PC-3 (cell line): ENCODE measurements at regions not wholly inside any gene's neighbourhood (a gene's known extent, or its start where the extent isn't known, plus 50 kb on each side); places are given as distances from the start of the nearest gene placed in this dataset.

ENCODE experiments used
- ATAC-seq: fragments of 200-7000 bp; cut with Tn5 transposase; 2 replicates; pipeline ENCODE4 v1.9.1; 2020; ENCODE audit warnings: mild to moderate bottlenecking, moderate library complexity
- BruUV-seq: library from RNA; stranded (reverse); fragments of 400-500 nt; replicated peaks from 2 replicates; lab custom pipeline; 2021; lab: Mats Ljungman, UMichigan
- CTCF ChIA-PET: fragments of 300-600 bp; sonication (Branson Sonifier 250); formaldehyde crosslinking; loops from one replicate; lab custom pipeline; 2022; ENCODE audit warnings: antibody characterized with exemption; lab: Charles Lee
- POLR2A ChIA-PET: fragments of 300-600 bp; sonication (Branson Sonifier 250); formaldehyde crosslinking; loops from one replicate; lab custom pipeline; 2022; ENCODE audit warnings: antibody characterized with exemption; ENCODE audit not compliant: unreplicated experiment; lab: Charles Lee
- DNase-seq: peaks from one replicate; pipeline ENCODE4 v3.0.0-alpha.2; 2015
- H2AFZ ChIP-seq: fragments of 300-600 bp; sonication (generic); 2 replicates; pipeline ENCODE4 v1.6.0; 2016; ENCODE audit warnings: antibody characterized with exemption, low read length
- H3F3A ChIP-seq: fragments of 300-600 bp; sonication (generic); one replicate; pipeline ENCODE4 v1.6.0; 2017; ENCODE audit warnings: antibody characterized with exemption, low read length, control low read depth, mild to moderate bottlenecking; ENCODE audit not compliant: unreplicated experiment
- H3K27ac ChIP-seq: fragments of 300-600 bp; sonication (generic); 2 replicates; pipeline ENCODE4 v1.5.1; 2016; ENCODE audit warnings: mild to moderate bottlenecking, low read length
- H3K27me3 ChIP-seq: fragments of 300-600 bp; sonication (generic); 2 replicates; pipeline ENCODE4 v1.6.1; 2016; ENCODE audit warnings: low read length, mixed read lengths
- H3K36me3 ChIP-seq: fragments of 300-600 bp; sonication (generic); 2 replicates; pipeline ENCODE4 v1.6.1; 2016; ENCODE audit warnings: low read depth, mixed run types, low read length, mixed read lengths
- H3K4me1 ChIP-seq: fragments of 300-600 bp; sonication (generic); 2 replicates; pipeline ENCODE4 v1.5.1; 2016; ENCODE audit warnings: low read length; ENCODE audit not compliant: insufficient read depth
- H3K4me2 ChIP-seq: fragments of 300-600 bp; sonication (generic); 2 replicates; pipeline ENCODE4 v1.6.0; 2016; ENCODE audit warnings: low read length
- H3K4me3 ChIP-seq: fragments of 300-600 bp; sonication (generic); 2 replicates; pipeline ENCODE4 v1.5.1; 2016; ENCODE audit warnings: mild to moderate bottlenecking, low read length, mixed read lengths
- H3K79me2 ChIP-seq: fragments of 300-600 bp; sonication (generic); 2 replicates; pipeline ENCODE4 v1.6.1; 2017; ENCODE audit warnings: low read length, mixed read lengths
- H3K9ac ChIP-seq: fragments of 300-600 bp; sonication (generic); 2 replicates; pipeline ENCODE4 v1.6.0; 2016; ENCODE audit warnings: mild to moderate bottlenecking, low read length
- H3K9me2 ChIP-seq: fragments of 300-600 bp; sonication (generic); replicated peaks from 2 replicates; pipeline ENCODE4 v1.6.1; 2016; ENCODE audit warnings: mixed run types, low read length, mixed read lengths
- H3K9me3 ChIP-seq: fragments of 300-600 bp; sonication (generic); 2 replicates; pipeline ENCODE4 v1.6.1; 2016; ENCODE audit warnings: low read length, mixed read lengths
- H4K20me1 ChIP-seq: fragments of 300-600 bp; sonication (generic); 2 replicates; pipeline ENCODE4 v1.6.1; 2016; ENCODE audit warnings: low read length, mixed read lengths
- EZH2 ChIP-seq: fragments of 300-600 bp; sonication (generic); IDR thresholded peaks from one replicate; pipeline ENCODE4 v1.6.1; 2017; ENCODE audit warnings: antibody characterized with exemption, mild to moderate bottlenecking, low read length; ENCODE audit not compliant: unreplicated experiment
- EZH2phosphoT487 ChIP-seq: fragments of 300-600 bp; sonication (generic); IDR thresholded peaks from 2 replicates; pipeline ENCODE4 v1.6.1; 2018; ENCODE audit warnings: mild to moderate bottlenecking, antibody characterized with exemption, low read length, borderline replicate concordance
- intact Hi-C: fragments of 100-400 bp; cut with micrococcal nuclease; formaldehyde crosslinking; loops from 2 replicates; pipeline ENCODE4 v1.9.0; 2023
- TF ChIP-seq, protein P1 (sequence below): fragments of 300-600 bp; sonication (generic); conservative IDR thresholded peaks from 2 replicates; pipeline ENCODE4 v1.5.1; 2017; ENCODE audit warnings: antibody characterized with exemption, low read depth, mild to moderate bottlenecking, low read length

DNA sequence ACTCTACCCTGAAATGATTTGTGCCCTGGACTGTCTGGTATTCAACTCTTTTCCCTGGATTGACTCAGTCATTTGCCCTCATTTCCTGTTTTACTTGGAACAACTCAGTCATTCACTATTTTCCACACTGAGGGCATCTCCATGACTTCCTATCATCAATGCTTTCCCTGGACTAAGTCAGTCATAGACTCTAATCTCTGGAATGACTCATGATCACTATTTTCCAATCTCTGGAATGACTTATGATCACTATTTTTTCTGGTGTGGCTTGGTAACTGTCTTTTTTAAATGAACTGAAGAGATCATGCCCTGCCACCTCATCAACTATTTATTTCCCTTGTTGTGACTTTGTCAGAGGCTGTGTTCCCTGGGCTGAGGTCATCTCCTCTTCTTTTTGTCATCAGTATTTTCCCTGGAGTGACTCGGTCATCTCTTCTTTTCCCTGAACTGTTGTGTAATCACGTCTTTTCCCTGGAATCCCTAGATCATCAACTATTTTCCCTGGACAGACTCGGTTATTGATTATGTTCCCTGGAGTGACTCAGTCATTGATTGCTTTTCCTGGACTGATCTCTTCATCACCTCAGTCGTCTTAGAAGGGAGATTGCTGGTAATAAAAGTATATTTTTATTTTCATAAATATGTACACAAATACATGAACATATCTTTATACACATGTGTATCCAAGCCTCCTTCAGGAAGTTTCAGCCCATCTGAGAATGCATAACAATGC lies 327.1 kb upstream of the VCX start:
- intact Hi-C loops: no loop called here
- no peaks in the 10 kb centered on the region for H3K36me3 ChIP-seq
- no peaks in the 10 kb centered on the region for H3K27me3 ChIP-seq
- no peaks in the 10 kb centered on the region for H3K9me3 ChIP-seq
- TF ChIP-seq EZH2: no peak
- no peak for TF ChIP-seq EZH2phosphoT487
- TF ChIP-seq, protein P1, sequence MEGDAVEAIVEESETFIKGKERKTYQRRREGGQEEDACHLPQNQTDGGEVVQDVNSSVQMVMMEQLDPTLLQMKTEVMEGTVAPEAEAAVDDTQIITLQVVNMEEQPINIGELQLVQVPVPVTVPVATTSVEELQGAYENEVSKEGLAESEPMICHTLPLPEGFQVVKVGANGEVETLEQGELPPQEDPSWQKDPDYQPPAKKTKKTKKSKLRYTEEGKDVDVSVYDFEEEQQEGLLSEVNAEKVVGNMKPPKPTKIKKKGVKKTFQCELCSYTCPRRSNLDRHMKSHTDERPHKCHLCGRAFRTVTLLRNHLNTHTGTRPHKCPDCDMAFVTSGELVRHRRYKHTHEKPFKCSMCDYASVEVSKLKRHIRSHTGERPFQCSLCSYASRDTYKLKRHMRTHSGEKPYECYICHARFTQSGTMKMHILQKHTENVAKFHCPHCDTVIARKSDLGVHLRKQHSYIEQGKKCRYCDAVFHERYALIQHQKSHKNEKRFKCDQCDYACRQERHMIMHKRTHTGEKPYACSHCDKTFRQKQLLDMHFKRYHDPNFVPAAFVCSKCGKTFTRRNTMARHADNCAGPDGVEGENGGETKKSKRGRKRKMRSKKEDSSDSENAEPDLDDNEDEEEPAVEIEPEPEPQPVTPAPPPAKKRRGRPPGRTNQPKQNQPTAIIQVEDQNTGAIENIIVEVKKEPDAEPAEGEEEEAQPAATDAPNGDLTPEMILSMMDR: no peak
- DNase-seq: peak; percentile 29
- H3K4me1 ChIP-seq: no peaks in the 10 kb centered on the region
- H2AFZ ChIP-seq: no peak overlapping the region
- no peak overlapping the region for H3K4me3 ChIP-seq
- ChIA-PET CTCF (no interaction called here), POLR2A (no interaction called here)
- H3K9ac ChIP-seq: no peak overlapping the region
- H4K20me1 ChIP-seq: no peaks in the 10 kb centered on the region
- H3K9me2 ChIP-seq: no peaks in the 10 kb centered on the region
- no peak overlapping the region for H3K4me2 ChIP-seq
- no peaks in the 10 kb centered on the region for H3K79me2 ChIP-seq
- peak overlapping the region; percentile 50 for H3K27ac ChIP-seq
- no peak for ATAC-seq
- H3F3A ChIP-seq: no peaks in the 10 kb centered on the region
- no TSS peak for BruUV-seq

DNA sequence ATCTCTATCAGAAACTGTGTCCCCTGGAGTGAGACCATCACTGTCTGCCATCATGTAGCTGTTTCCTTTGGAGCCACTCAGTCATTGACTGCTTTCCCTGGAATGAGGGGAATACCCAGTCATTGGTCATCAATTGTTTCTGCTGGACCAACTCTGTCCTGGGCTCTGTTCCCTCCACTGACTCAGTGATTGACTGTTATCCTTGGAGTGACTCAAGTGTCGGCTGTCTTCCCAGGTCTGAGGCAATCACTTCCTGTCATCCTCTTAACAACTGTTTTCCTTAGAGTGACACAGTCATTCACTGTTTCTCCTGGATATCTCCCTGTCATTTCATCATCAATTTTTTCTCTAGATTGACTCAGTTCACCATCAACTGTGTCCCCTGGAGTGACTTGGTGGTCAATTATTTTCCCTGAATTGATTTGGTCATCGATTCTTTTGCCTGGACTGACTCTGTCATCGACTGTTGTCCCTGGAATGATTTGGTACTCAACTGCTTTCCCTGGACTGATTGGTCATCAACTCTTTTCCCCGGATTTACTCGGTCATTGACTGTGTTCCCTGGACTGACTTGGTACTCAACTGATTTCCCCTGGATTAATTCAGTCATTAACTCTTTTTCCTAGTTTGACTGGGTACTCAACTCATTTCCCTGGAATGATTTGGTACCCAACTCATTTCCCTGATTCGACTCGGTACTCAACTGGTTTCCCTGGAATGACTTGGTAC lies 327.9 kb upstream of the VCX start:
- DNase-seq: peak; percentile 43
- Histone ChIP-seq H3K36me3 (no peaks in the 10 kb centered on the region), H3K79me2 (no peaks in the 10 kb centered on the region), H3K27ac (peak overlapping the region; percentile 50), H3K9me2 (no peaks in the 10 kb centered on the region), H3K4me2 (no peak overlapping the region), H3K9me3 (no peaks in the 10 kb centered on the region), H3K4me1 (no peaks in the 10 kb centered on the region), H3K9ac (no peak overlapping the region), H3K4me3 (no peak overlapping the region), H2AFZ (no peak overlapping the region), H3F3A (no peaks in the 10 kb centered on the region), H4K20me1 (no peaks in the 10 kb centered on the region), H3K27me3 (no peaks in the 10 kb centered on the region)
- ChIA-PET CTCF (no interaction called here), POLR2A (no interaction called here)
- intact Hi-C loops: no loop called here
- TF ChIP-seq EZH2phosphoT487: no peak
- TF ChIP-seq, protein P1: no peak
- no peak for TF ChIP-seq EZH2
- no TSS peak for BruUV-seq
- ATAC-seq: no peak; the same call in 1 of the 2 replicates

DNA sequence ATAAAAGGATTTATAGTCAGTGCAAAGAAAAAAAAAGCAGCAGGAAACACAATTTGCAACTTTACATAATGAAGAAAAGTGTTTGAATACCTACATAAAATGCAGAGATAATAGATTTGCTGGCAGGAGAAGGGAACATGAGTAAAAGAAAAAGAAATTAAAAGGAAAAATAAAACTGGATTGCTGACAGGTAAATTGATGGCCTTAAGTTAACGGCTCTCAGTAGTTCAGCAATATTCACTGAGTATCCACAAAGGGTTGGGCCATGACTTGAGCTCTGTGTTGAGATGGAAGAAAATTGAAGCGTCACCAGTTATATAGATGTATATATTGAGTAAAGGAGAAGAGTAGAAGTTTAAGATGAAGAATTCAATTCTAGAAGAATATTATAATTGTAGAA lies 330.1 kb upstream of the VCX start:
- no peaks in the 10 kb centered on the region for H4K20me1 ChIP-seq
- no peaks in the 10 kb centered on the region for H3K9me2 ChIP-seq
- H2AFZ ChIP-seq: no peak overlapping the region
- no peaks in the 10 kb centered on the region for H3F3A ChIP-seq
- ChIA-PET CTCF (no interaction called here), POLR2A (no interaction called here)
- H3K9ac ChIP-seq: no peak overlapping the region
- BruUV-seq: no TSS peak
- intact Hi-C loops: no loop called here
- no peak overlapping the region for H3K4me3 ChIP-seq
- H3K79me2 ChIP-seq: no peaks in the 10 kb centered on the region
- H3K27me3 ChIP-seq: no peaks in the 10 kb centered on the region
- H3K36me3 ChIP-seq: no peaks in the 10 kb centered on the region
- no peaks in the 10 kb centered on the region for H3K9me3 ChIP-seq
- no peak for DNase-seq
- H3K4me2 ChIP-seq: no peak overlapping the region
- TF ChIP-seq EZH2phosphoT487 (no peak), EZH2 (no peak)
- TF ChIP-seq, protein P1: no peak
- no peaks in the 10 kb centered on the region for H3K4me1 ChIP-seq
- no peak for ATAC-seq
- H3K27ac ChIP-seq: no peak overlapping the region
